GM10266 (cell line): ENCODE measurements at regions not wholly inside any gene's neighbourhood (a gene's known extent, or its start where the extent isn't known, plus 50 kb on each side); places are given as distances from the start of the nearest gene placed in this dataset.

Experiments used
- DNase-seq: peaks from one replicate; pipeline ENCODE4 v3.0.0; 2012; ENCODE audit errors: extremely low spot score
- TF ChIP-seq, protein P1 (sequence below): IDR thresholded peaks from 2 replicates; pipeline ENCODE4 v1.5.1; 2012; ENCODE audit warnings: mild to moderate bottlenecking, low read depth; ENCODE audit not compliant: control insufficient read depth, insufficient read depth; ENCODE audit errors: missing control alignments

DNA sequence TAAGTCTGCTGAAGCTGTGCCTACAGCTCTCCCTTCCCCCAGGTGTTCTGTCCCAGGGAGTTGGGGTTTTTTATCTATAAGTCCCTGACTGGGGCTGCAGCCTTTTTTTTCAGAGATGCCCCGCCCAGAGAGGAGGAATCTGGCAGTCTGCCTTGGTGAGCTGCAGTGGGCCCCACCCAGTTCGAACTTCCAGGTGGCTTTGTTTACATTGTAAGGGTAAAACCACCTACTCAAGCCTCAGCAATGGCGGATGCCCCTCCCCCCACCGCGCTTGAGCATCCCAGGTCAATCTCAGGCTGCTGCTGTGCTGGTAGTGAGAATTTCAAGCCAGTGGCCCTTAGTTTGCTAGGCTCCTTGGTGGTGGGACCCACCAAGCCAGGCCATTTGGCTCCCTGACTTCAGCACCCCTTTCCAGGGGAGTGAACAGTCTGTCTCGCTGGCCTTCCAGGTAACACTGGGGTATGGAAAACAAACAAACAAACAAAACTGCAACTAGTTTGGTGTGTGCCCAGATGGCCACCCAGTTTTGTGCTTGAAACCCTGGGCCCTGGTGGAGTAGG, 189.4 kb downstream of the MFSD1 start:
- TF ChIP-seq, protein P1, sequence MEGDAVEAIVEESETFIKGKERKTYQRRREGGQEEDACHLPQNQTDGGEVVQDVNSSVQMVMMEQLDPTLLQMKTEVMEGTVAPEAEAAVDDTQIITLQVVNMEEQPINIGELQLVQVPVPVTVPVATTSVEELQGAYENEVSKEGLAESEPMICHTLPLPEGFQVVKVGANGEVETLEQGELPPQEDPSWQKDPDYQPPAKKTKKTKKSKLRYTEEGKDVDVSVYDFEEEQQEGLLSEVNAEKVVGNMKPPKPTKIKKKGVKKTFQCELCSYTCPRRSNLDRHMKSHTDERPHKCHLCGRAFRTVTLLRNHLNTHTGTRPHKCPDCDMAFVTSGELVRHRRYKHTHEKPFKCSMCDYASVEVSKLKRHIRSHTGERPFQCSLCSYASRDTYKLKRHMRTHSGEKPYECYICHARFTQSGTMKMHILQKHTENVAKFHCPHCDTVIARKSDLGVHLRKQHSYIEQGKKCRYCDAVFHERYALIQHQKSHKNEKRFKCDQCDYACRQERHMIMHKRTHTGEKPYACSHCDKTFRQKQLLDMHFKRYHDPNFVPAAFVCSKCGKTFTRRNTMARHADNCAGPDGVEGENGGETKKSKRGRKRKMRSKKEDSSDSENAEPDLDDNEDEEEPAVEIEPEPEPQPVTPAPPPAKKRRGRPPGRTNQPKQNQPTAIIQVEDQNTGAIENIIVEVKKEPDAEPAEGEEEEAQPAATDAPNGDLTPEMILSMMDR: no peak
- no peak for DNase-seq

DNA sequence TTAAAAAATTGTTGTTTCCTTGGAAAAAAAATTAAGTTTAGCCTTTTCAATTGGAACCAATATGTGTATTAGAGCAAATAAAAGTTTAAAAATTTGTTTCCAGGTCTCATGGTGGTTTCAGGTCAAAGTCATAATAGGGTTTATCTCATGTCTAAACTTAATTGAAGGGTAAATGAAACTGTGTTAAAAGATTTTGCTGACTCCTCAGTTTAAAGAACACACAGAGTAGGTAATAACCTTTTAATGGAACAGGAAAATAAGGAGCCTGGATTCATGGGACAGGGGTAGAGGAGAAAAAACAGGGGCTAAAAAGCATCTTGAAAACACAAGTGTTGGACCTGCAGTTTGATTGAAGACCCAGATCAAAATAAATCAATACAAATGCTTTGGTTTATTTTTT, 190.6 kb downstream of the MFSD1 start:
- no peak for DNase-seq
- TF ChIP-seq, protein P1: no peak

DNA sequence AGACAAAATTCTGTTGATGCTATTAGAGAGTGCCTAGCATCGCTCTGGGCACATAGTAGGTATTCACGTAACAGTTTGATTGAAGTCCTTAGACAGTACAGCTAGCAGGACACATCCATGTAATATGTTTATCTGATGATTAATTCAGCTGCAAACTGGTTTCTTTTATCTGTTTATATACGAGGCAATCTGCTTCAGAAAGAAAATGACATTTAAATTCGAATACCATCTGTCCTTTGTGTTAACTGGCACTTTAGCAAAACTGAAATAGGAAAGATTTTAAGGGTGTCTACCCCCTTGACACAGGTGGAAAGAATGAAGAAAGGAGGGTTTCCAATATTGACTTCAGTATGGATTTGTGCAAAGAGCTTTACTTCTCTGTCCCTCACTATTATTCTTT, 192.5 kb downstream of the MFSD1 start:
- TF ChIP-seq, protein P1: no peak
- DNase-seq: no peak

DNA sequence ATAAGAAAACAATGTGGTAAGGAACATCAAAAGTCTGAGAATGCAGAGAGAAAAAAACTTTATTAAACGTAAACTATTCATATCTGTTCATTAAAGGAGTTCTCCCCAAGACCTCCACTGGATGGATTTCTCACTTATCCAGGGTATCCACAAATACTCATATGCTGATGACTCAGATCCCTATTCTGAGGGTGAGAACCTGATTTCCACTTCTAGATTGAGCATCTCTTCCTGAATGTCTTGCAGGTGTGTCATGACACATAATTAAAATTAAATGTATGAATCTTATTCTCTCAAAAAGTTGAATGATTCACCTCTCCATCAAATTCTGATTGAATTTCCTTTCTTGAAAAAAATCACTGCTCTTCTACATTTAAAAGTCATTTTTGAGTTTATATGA, 199.9 kb downstream of the MFSD1 start:
- TF ChIP-seq, protein P1: no peak
- DNase-seq: no peak

DNA sequence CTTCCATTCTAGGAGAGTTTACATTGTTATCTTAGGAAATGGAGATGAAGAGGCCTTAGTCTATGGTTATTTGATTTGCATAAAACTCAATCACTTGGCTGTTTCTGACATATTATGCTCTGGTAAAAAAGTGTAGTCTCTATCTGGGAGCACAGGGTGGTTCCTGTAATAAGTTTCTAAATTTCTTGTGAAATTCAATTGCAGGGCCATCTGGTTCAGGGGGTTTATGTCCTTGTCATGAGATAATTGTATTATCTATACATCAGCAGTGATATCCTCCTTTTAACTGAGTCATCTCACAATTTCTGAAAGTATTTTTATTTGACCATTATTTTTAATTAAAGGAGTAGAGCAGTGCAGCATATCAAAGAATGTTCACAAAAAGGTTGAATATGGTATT, 203.3 kb downstream of the MFSD1 start:
- TF ChIP-seq, protein P1: no peak

DNA sequence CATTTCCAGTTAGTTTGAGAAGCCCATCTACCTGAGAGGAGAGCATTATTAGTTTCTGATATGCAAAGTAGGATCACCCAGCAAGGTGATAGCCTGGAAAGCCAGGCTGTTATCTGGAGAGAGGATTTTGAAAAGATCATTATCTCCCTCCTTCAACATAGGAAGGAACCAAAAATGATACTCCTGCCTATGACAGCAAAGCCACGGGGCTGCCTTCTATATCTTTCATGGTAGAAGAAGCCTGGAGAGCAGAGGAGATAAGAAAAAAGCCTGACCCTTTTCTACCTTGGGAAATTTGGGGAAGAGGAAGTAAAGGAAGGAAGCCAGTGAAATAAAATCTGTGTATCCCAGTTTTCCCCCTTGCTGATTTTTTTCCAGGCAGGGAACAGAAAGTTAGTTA, 205.5 kb downstream of the MFSD1 start:
- TF ChIP-seq, protein P1: no peak
- DNase-seq: no peak

More for the DNA sequence above, 203.3 kb downstream of the MFSD1 start:
- no peak for DNase-seq

DNA sequence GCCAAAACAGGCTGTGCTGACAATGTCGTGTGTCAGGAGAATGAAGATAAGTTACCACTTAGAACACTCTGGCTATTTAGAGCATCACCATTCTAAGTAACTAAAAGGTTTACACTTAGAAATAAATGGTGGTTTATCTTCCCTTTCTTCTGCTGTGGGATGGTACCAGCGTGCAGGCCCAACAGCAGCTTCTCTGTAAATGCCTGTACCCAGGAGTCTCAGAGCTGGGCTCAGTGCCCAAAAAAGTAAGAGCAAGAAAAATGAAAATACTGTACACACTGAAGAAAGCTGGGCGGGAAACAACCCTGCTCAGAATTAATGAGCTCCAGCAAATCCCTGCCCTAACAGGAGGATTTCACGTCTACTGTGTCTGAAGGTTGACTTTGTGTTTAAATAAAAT, 206.5 kb downstream of the MFSD1 start:
- TF ChIP-seq, protein P1: no peak
- no peak for DNase-seq
